Gastrocnemius medialis (tissue), 4 donors: ENCODE measurements at regions not wholly inside any gene's neighbourhood (a gene's known extent, or its start where the extent isn't known, plus 50 kb on each side); places are given as distances from the start of the nearest gene placed in this dataset.

Experiments used
- ATAC-seq, 2 donors: fragments of 150-250 bp; one replicate each; pipeline ENCODE4 v1.9.1; 2016
- DNase-seq, 2 donors: peaks; one replicate each; pipeline ENCODE4 v3.0.0-alpha.2; 2019
- H3K27ac ChIP-seq, 4 donors: fragments of 200-600 bp; sonication (generic); 1 replicate in 1 of 4; 2 replicates in 3 of 4; pipeline ENCODE4 v1.5.1; 2016 to 2018; ENCODE audit warnings: mild to moderate bottlenecking in 2 of 4, moderate library complexity in 1 of 4
- H3K27me3 ChIP-seq, 3 donors: fragments of 200-600 bp; sonication (generic) in 2 of 3; 1 replicate in 1 of 3; 2 replicates in 2 of 3; pipeline versions ENCODE4 v1.5.1 to v1.6.0; 2016 to 2019; ENCODE audit warnings: mild to moderate bottlenecking in 1 of 3, moderate library complexity in 1 of 3
- H3K36me3 ChIP-seq, 2 donors: fragments of 200-600 bp; sonication (generic) in 1 of 2; one replicate each; pipeline ENCODE4 v1.5.1; 2017 to 2018
- H3K4me1 ChIP-seq, 2 donors: fragments of 200-600 bp; sonication (generic) in 1 of 2; one replicate each; pipeline ENCODE4 v1.5.1; 2016 to 2017; ENCODE audit warnings: mild to moderate bottlenecking in 2 of 2
- H3K4me3 ChIP-seq, 4 donors: fragments of 200-600 bp; sonication (generic) in 3 of 4; 1 replicate in 1 of 4; 2 replicates in 3 of 4; pipeline ENCODE4 v1.5.1; 2016 to 2019; ENCODE audit warnings: mild to moderate bottlenecking in 2 of 4
- H3K9me3 ChIP-seq, 3 donors: fragments of 200-600 bp; sonication (generic) in 2 of 3; 1 replicate in 1 of 3; 2 replicates in 2 of 3; pipeline ENCODE4 v1.5.1; 2016 to 2019
- POLR2A ChIP-seq, 2 donors: fragments of 450-650 bp; IDR thresholded peaks; one replicate each; pipeline ENCODE4 v1.6.1; 2017; ENCODE audit warnings: antibody characterized with exemption in 2 of 2, mild to moderate bottlenecking in 2 of 2, moderate library complexity in 2 of 2
- in situ Hi-C, 4 donors: fragments of 200-750 bp; cut with MboI; loops; one replicate each; pipeline versions ENCODE4 v1.15.0 to v1.8.0; 2017; ENCODE audit warnings: low sequenced_read_pairs in 4 of 4
- intact Hi-C: fragments of 100-400 bp; cut with DNase I; formaldehyde crosslinking; loops from one replicate; pipeline ENCODE4 v1.15.1; 2023; ENCODE audit warnings: low total_unique reads
- TF ChIP-seq, protein P1 (sequence below), 5 experiments: fragments of 450-650 bp in 3 of 5; fragments of 200-600 bp in 2 of 5; sonication (generic) in 2 of 5; IDR thresholded peaks in 4 of 5; conservative IDR thresholded peaks in 1 of 5; 1 replicate in 4 of 5; 2 replicates in 1 of 5; pipeline ENCODE4 v1.5.1; 2016 to 2019; ENCODE audit warnings: antibody characterized with exemption in 5 of 5, mild to moderate bottlenecking in 3 of 5, moderate library complexity in 3 of 5

GRCh38 chr18:78857314-78858150, 122.1 kb upstream of the SALL3 start:
- in situ Hi-C loops, result no loop called here
- intact Hi-C loops, result no loop called here
- Histone ChIP-seq H3K36me3 (no peaks in the 10 kb centered on the region), H3K4me3 (no peak overlapping the region), H3K27me3 (peaks cover 0 to 8% (median 2%) of the 10 kb centered on the region in 3 donors), H3K4me1 (no peaks in the 10 kb centered on the region), H3K27ac (no peak overlapping the region), H3K9me3 (no peaks in the 10 kb centered on the region)
- no peak for DNase-seq
- TF ChIP-seq POLR2A (IDR thresholded peaks at IDR 0.05), result no peak
- ATAC-seq, result no peak

GRCh38 chr18:78859686-78860085, 119.9 kb upstream of the SALL3 start:
- ATAC-seq (no peak), DNase-seq (no peak)
- Histone ChIP-seq H3K4me3 (no peak overlapping the region), H3K27me3 (peaks cover 0 to 8% (median 2%) of the 10 kb centered on the region in 3 donors), H3K9me3 (no peaks in the 10 kb centered on the region), H3K36me3 (no peaks in the 10 kb centered on the region), H3K27ac (no peak overlapping the region), H3K4me1 (no peaks in the 10 kb centered on the region)
- intact Hi-C loops (no loop called here), in situ Hi-C loops (no loop called here)
- TF ChIP-seq, protein P1, sequence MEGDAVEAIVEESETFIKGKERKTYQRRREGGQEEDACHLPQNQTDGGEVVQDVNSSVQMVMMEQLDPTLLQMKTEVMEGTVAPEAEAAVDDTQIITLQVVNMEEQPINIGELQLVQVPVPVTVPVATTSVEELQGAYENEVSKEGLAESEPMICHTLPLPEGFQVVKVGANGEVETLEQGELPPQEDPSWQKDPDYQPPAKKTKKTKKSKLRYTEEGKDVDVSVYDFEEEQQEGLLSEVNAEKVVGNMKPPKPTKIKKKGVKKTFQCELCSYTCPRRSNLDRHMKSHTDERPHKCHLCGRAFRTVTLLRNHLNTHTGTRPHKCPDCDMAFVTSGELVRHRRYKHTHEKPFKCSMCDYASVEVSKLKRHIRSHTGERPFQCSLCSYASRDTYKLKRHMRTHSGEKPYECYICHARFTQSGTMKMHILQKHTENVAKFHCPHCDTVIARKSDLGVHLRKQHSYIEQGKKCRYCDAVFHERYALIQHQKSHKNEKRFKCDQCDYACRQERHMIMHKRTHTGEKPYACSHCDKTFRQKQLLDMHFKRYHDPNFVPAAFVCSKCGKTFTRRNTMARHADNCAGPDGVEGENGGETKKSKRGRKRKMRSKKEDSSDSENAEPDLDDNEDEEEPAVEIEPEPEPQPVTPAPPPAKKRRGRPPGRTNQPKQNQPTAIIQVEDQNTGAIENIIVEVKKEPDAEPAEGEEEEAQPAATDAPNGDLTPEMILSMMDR (IDR thresholded peaks at IDR 0.05 in 4 of 5, conservative IDR thresholded peaks at IDR 0.05 in 1 of 5), result no peak
- TF ChIP-seq POLR2A (IDR thresholded peaks at IDR 0.05), result no peak

- Histone ChIP-seq H3K4me3 (no peak overlapping the region), H3K27me3 (peaks cover 0 to 8% (median 2%) of the 10 kb centered on the region in 3 donors), H3K36me3 (no peaks in the 10 kb centered on the region), H3K9me3 (no peaks in the 10 kb centered on the region), H3K4me1 (no peaks in the 10 kb centered on the region), H3K27ac (no peak overlapping the region)
- DNase-seq (no peak), ATAC-seq (no peak)
- intact Hi-C loops, result no loop called here
- TF ChIP-seq POLR2A (IDR thresholded peaks at IDR 0.05), result no peak
- TF ChIP-seq, protein P1 (IDR thresholded peaks at IDR 0.05 in 4 of 5, conservative IDR thresholded peaks at IDR 0.05 in 1 of 5), result no peak
- in situ Hi-C loops, result no loop called here
These were observed 119.5 kb upstream of the SALL3 start for GRCh38 chr18:78860117-78860516.

DNA sequence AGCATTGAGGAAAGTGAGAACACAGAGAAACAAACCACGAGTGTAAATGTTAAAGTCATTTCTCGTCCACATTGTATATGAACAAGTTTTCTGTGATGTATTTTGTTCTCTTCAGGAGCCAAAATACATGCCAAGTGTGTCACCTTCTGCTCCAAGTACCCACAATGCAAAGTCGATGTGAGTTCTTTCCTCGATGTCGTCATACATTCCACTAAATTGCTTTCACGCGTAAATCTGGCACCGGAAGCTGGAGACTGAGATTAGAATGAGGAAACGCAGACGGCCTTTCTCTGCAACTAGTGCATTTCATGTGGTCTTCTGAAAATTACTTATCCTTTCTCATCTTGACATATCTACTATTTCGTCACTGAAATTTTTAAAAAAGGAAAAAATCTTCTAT, 118.5 kb upstream of the SALL3 start:
- TF ChIP-seq, protein P1 (IDR thresholded peaks at IDR 0.05 in 4 of 5, conservative IDR thresholded peaks at IDR 0.05 in 1 of 5), result no peak
- no peak for TF ChIP-seq POLR2A (IDR thresholded peaks at IDR 0.05)
- no peak overlapping the region for H3K27ac ChIP-seq
- ATAC-seq (no peak), DNase-seq (no peak)
- H3K4me1 ChIP-seq, result no peaks in the 10 kb centered on the region
- peaks cover 0 to 8% (median 2%) of the 10 kb centered on the region in 3 donors for H3K27me3 ChIP-seq
- H3K36me3 ChIP-seq, result no peaks in the 10 kb centered on the region
- in situ Hi-C loops, result no loop called here
- intact Hi-C loops, result no loop called here
- no peak overlapping the region for H3K4me3 ChIP-seq
- no peaks in the 10 kb centered on the region for H3K9me3 ChIP-seq

DNA sequence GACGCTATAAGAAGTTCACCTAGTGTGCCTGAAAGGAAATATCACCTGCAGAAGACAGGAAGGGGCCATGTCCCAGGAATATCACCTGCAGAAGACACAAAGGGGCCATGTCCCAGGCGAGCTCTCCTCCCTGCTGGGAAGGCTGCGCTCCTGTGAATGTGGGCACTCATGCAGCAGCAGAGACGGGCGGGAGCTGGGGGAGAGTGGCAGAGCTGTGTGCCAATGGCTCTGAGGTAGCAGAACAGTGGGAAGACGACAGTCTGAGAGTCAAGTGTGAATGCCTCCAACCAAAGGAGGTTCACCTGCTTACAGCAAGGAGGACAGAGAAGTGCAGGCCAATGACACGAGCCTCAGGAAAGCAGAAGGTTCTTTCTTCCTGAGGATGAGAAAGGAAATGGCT, 117.9 kb upstream of the SALL3 start:
- Histone ChIP-seq H3K9me3 (no peaks in the 10 kb centered on the region), H3K27ac (no peak overlapping the region), H3K36me3 (no peaks in the 10 kb centered on the region), H3K27me3 (peaks cover 0 to 8% (median 2%) of the 10 kb centered on the region in 3 donors), H3K4me3 (no peak overlapping the region), H3K4me1 (no peaks in the 10 kb centered on the region)
- in situ Hi-C loops (no loop called here), intact Hi-C loops (no loop called here)
- no peak for DNase-seq
- ATAC-seq, result no peak
- TF ChIP-seq, protein P1 (IDR thresholded peaks at IDR 0.05 in 4 of 5, conservative IDR thresholded peaks at IDR 0.05 in 1 of 5), result no peak
